BE2C (cell line): ENCODE measurements at regions not wholly inside any gene's neighbourhood (a gene's known extent, or its start where the extent isn't known, plus 50 kb on each side); places are given as distances from the start of the nearest gene placed in this dataset.
"Not testable (repeated sequence)": the region's sequence is repeated elsewhere in the genome, so short reads cannot be mapped to it uniquely, and the experiment has no call there.

ENCODE experiments used
- DNase-seq: peaks from one replicate; pipeline ENCODE4 v3.0.0-alpha.2; 2020
- H3K27me3 ChIP-seq: fragments of 250-450 bp; sonication (Bioruptor Pico); 2 replicates; pipeline ENCODE4 v1.5.1; 2020; ENCODE audit warnings: mild to moderate bottlenecking
- H3K36me3 ChIP-seq: fragments of 250-450 bp; sonication (Bioruptor Pico); 2 replicates; pipeline ENCODE4 v1.5.1; 2020; ENCODE audit warnings: mild to moderate bottlenecking
- H3K4me1 ChIP-seq: fragments of 250-450 bp; sonication (Bioruptor Pico); 2 replicates; pipeline ENCODE4 v1.5.1; 2020
- H3K4me3 ChIP-seq: 2 replicates; pipeline ENCODE4 v1.5.1; 2011; ENCODE audit warnings: low read depth, low read length
- H3K9me3 ChIP-seq: fragments of 250-450 bp; sonication (Bioruptor Pico); 2 replicates; pipeline ENCODE4 v1.5.1; 2020
- TF ChIP-seq, protein P1 (sequence below): IDR thresholded peaks from 2 replicates; pipeline ENCODE4 v1.5.1; 2012; ENCODE audit warnings: mild to moderate bottlenecking, low read depth, low read length

DNA sequence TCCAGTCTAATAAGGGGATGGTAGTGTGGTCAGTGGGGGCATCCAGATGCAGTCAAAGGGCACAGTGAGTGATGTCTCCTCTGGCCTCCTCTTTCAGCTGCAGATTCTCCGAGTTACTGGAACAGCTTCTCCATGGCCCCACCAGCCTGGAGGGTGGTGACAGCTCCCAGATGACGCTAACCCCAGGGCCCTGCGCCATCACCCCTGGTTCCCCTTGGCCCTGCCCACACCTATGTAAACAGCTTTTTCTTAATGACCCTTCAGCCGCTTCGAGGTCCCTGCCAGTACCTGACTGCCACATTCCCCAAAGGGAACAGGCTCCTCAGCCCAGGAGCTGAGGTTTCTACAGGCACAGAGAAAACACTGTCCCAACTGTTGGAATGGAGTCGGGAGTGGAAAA lies 235.0 kb downstream of the POTED start:
- not testable (repeated sequence) for H3K9me3 ChIP-seq, H3K36me3 ChIP-seq, H3K4me1 ChIP-seq, DNase-seq, H3K4me3 ChIP-seq, H3K27me3 ChIP-seq

DNA sequence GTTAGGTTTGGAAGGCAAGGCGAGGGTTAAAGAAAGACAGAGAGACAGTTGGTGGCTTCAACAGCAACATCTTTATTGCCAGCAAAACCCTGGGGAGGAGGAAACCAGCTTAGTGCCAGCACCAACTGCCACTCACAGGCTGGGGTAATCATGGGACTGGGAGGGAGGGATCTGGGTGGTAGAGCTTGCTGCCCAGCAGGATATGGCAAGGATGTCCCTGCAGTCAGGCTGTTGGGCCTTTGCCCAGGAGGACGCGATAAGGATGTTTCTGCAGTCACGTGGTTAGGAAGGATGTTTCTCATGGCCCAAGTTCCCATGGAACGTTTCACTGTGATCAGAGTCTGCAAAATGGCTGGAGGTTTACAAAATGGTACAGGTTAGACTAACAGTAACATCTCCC lies 233.5 kb downstream of the POTED start:
- not testable (repeated sequence) for H3K4me1 ChIP-seq, H3K9me3 ChIP-seq, H3K36me3 ChIP-seq, H3K27me3 ChIP-seq, DNase-seq, H3K4me3 ChIP-seq

DNA sequence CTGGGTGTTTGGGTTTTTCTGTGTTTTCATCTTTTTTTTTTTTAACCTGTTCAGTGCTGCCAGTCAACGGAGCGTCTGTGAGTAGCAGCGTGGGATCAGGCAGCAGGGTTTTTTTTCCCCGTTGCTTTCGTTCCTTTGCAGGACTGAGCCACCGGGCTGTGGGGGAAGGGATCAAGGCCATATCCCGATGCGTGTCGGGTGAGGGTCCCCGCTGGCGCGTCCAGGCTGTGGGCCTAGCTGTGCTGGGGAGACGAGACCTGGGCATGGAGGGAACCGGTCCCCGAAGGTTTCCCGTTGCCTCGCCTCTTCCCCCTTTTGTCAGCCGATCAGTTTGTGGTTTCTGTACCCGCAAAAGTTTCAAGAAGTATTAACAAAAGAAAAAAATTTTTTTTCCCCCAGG lies 218.1 kb downstream of the POTED start:
- H3K27me3 ChIP-seq, DNase-seq, H3K9me3 ChIP-seq, H3K4me1 ChIP-seq, H3K36me3 ChIP-seq, H3K4me3 ChIP-seq: not testable (repeated sequence)

DNA sequence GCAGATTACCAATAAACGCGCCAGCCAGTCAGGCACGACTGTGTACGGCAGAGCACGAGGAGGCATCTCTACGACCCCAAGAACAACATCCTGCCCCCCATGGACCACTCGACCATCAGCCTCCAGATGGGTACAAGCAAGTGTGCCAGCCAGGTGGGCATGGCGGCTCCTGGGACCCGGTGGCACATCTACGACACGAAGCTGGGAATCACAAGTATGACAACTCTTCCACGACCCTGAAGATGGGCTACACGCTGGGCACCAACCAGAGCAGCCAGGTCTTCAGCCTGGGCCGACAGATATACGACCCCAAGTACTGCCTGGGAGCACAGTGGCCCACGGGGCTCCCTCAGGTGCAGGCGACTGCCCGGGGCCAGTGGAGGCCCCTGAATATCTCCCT lies 217.6 kb downstream of the POTED start:
- Histone ChIP-seq H3K36me3 (no peaks in the 10 kb centered on the region), H3K4me1 (no peaks in the 10 kb centered on the region), H3K4me3 (no peak overlapping the region), H3K9me3 (no peaks in the 10 kb centered on the region), H3K27me3 (no peaks in the 10 kb centered on the region)
- TF ChIP-seq, protein P1, sequence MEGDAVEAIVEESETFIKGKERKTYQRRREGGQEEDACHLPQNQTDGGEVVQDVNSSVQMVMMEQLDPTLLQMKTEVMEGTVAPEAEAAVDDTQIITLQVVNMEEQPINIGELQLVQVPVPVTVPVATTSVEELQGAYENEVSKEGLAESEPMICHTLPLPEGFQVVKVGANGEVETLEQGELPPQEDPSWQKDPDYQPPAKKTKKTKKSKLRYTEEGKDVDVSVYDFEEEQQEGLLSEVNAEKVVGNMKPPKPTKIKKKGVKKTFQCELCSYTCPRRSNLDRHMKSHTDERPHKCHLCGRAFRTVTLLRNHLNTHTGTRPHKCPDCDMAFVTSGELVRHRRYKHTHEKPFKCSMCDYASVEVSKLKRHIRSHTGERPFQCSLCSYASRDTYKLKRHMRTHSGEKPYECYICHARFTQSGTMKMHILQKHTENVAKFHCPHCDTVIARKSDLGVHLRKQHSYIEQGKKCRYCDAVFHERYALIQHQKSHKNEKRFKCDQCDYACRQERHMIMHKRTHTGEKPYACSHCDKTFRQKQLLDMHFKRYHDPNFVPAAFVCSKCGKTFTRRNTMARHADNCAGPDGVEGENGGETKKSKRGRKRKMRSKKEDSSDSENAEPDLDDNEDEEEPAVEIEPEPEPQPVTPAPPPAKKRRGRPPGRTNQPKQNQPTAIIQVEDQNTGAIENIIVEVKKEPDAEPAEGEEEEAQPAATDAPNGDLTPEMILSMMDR = no peak
- no peak for DNase-seq

DNA sequence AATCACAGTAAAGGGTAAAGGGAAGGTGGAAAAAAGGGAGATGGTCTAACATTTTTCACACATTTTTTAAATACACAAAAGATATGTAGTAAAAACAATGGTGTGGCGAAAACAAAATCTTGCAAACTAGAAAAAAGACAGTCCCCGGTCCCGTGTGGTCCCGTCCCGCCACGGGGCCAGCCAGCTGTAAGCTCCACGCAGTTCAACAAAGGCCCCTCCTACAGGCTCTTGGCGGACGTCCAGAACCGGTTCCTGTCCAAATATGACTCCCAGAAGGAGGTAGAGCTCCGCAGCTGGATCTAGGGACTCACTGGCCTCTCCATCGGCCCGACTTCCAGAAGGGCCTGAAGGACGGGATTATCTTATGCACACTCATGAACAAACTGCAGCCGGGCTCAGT lies 216.9 kb downstream of the POTED start:
- not testable (repeated sequence) for DNase-seq, H3K4me1 ChIP-seq, H3K4me3 ChIP-seq, H3K9me3 ChIP-seq, H3K27me3 ChIP-seq, H3K36me3 ChIP-seq

DNA sequence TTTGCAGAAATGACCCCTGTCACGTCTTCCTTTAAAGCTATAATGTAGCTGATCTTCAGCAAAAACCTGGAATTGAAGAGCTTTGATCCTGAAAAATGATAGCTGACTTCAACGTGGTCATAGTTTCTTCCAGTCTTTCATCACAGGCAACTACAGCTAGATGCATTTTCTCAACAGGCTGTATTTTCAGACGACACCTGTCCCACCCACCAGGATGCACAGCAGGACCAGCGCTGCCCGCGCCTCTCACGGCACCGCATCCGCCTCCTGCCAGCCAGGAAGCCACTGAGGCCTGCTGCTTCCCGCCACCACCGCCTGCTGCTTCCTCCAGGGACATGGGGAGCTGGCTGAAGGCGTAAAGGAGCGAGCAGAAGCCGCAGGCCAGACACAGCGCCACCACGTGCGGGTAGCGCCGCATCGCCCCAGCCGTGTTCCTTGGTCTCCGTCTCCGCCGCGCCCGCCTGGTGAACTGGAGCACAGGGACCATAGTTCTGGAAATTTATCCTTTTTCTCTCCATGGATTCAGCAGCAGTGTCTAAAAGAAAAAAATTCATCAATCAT lies 215.7 kb downstream of the POTED start:
- DNase-seq, H3K4me3 ChIP-seq, H3K27me3 ChIP-seq, H3K9me3 ChIP-seq, H3K36me3 ChIP-seq, H3K4me1 ChIP-seq: not testable (repeated sequence)

DNA sequence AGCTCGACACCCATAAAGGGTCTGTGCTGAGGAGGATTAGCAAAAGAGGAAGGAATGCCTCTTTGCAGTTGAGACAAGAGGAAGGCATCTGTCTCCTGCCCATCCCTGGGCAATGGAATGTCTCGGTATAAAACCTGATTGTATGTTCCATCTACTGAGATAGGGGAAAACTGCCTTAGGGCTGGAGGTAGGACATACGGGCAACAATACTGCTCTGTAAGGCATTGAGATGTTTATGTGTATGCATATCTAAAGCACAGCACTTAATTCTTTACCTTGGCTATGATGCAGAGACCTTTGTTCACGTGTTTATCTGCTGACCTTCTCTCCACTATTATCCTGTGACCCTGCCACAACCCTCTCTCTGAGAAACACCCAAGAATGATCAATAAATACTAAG lies 210.7 kb downstream of the POTED start:
- not testable (repeated sequence) for H3K4me1 ChIP-seq, H3K36me3 ChIP-seq

DNA sequence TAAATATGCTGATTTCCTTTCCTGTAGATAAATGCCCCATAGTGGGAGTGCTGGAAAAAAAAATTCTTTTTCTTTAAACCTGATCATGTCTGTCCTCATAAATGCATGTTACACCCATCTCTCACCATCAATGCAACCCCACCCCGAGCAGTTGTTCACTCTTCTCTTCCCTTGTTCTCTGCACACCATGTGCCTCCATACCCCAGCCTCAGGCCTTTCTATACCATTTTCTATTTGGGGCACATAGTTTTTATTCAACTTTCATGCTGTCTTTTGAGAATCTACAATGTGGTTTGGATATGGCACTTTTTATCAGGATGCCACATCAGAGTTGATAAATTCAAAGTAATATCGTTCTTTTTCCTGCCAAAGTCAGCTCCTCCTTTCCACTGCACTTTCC lies 202.6 kb downstream of the POTED start:
- not testable (repeated sequence) for DNase-seq, H3K36me3 ChIP-seq, H3K9me3 ChIP-seq, H3K27me3 ChIP-seq, H3K4me3 ChIP-seq, H3K4me1 ChIP-seq

More for the DNA sequence above, 210.7 kb downstream of the POTED start:
- not testable (repeated sequence) for DNase-seq, H3K27me3 ChIP-seq, H3K9me3 ChIP-seq, H3K4me3 ChIP-seq

DNA sequence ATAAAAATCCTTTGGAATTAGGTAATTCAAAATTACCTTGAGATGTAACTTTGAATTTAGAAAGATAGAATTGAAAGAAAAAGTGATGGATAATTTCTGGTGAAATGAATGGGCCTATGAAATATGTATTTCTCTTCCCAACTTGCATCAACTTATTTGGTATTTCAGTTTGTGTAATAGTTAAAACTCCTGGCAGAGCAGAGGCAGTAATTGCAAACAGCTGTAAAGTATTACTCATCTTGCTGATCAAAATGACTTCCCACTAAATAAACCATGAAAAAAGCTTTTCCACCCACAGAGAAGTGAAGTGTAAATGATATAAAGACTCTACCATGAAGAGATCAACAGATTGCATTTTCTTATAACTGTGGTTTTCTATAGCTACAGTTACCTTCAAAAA lies 201.0 kb downstream of the POTED start:
- not testable (repeated sequence) for DNase-seq, H3K4me1 ChIP-seq, H3K36me3 ChIP-seq, H3K27me3 ChIP-seq, H3K9me3 ChIP-seq, H3K4me3 ChIP-seq

DNA sequence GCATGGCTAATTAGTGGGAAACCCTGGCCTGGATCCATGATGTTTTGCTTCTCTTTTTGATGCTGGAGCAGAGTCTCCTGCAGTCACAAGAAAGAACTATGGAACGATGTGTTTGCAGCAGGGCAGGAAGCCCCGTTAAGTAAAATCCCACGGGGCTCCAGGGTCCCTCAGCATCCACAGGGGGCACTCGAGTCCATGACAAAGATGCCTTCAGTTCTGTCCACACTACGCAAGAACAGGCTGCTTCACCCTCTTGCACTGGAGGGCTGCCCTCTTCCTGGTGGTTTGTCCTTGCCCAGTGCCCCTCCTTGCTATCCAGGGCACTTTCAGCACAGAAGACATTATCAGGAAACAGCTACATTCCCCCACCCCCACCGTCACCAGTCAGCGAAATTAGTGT lies 196.9 kb downstream of the POTED start:
- H3K4me1 ChIP-seq, H3K4me3 ChIP-seq, DNase-seq, H3K27me3 ChIP-seq, H3K36me3 ChIP-seq, H3K9me3 ChIP-seq: not testable (repeated sequence)

DNA sequence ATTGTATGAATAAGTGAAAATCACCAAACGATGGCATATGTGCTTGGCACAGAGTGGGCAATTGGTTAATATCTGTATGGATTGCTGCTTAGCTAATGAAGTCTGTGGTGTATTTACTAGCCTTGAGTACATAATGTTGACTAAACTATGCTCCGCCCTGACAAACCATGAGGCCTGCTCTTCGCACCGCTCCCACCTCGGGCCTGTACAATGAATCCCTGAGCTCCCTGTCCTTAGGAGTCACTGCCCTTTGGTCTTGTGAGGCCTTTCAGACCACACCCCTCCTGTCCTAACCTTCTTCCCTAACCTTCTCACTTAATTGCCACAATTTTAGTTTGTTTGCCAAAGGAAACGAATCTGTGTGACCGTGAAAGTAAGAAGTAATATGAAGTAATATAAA lies 193.2 kb downstream of the POTED start:
- DNase-seq, H3K4me3 ChIP-seq, H3K27me3 ChIP-seq, H3K9me3 ChIP-seq, H3K36me3 ChIP-seq, H3K4me1 ChIP-seq: not testable (repeated sequence)
